H9 (cell line): ENCODE measurements at regions not wholly inside any gene's neighbourhood (a gene's known extent, or its start where the extent isn't known, plus 50 kb on each side); places are given as distances from the start of the nearest gene placed in this dataset.

Source experiments
- DNase-seq: peaks from one replicate; pipeline ENCODE4 v3.0.0-alpha.2; 2017
- H2AFZ ChIP-seq: one replicate; pipeline ENCODE4 v1.6.1; 2013; ENCODE audit warnings: mild to moderate bottlenecking, low read length, control low read depth, moderate library complexity
- H2AK5ac ChIP-seq: 2 replicates; pipeline ENCODE4 v1.6.1; 2013; ENCODE audit warnings: low read length, control low read depth, mixed read lengths; ENCODE audit not compliant: insufficient read length
- H2BK120ac ChIP-seq: one replicate; pipeline ENCODE4 v1.6.1; 2013; ENCODE audit warnings: low read depth, mild to moderate bottlenecking, low read length, control low read depth, inconsistent platforms; ENCODE audit not compliant: poor library complexity, severe bottlenecking
- H2BK12ac ChIP-seq: 2 replicates; pipeline ENCODE4 v1.6.1; 2013; ENCODE audit warnings: low read length, control low read depth, mixed read lengths, low read depth; ENCODE audit not compliant: insufficient read length
- H2BK15ac ChIP-seq: 2 replicates; pipeline ENCODE4 v1.6.1; 2013; ENCODE audit warnings: low read depth, low read length, control low read depth
- H2BK20ac ChIP-seq: one replicate; pipeline ENCODE4 v1.6.1; 2013; ENCODE audit warnings: low read depth, mild to moderate bottlenecking, low read length, control low read depth, inconsistent platforms; ENCODE audit not compliant: poor library complexity, severe bottlenecking
- H2BK5ac ChIP-seq: 2 replicates; pipeline ENCODE4 v1.6.1; 2013; ENCODE audit warnings: low read length, control low read depth, mixed read lengths; ENCODE audit not compliant: insufficient read length
- H3K14ac ChIP-seq: 2 replicates; pipeline ENCODE4 v1.6.1; 2013; ENCODE audit warnings: low read length, control low read depth; ENCODE audit not compliant: insufficient read depth
- H3K18ac ChIP-seq: 2 replicates; pipeline ENCODE4 v1.6.1; 2013; ENCODE audit warnings: low read depth, mild to moderate bottlenecking, mixed read lengths, low read length, control low read depth; ENCODE audit not compliant: insufficient read length
- H3K23ac ChIP-seq: 2 replicates; pipeline ENCODE4 v1.6.1; 2013; ENCODE audit warnings: low read length, control low read depth, mixed read lengths, low read depth; ENCODE audit not compliant: insufficient read length
- H3K23me2 ChIP-seq: 2 replicates; pipeline ENCODE4 v1.6.1; 2013; ENCODE audit warnings: low read depth, mild to moderate bottlenecking, mixed read lengths, low read length, control low read depth; ENCODE audit not compliant: insufficient read length, poor library complexity, severe bottlenecking
- H3K27ac ChIP-seq: 2 replicates; pipeline ENCODE4 v1.5.1; 2013; ENCODE audit warnings: low read length, control low read depth, mixed read lengths, low read depth; ENCODE audit not compliant: insufficient read length
- H3K27me3 ChIP-seq: 2 replicates; pipeline ENCODE4 v1.6.1; 2013; ENCODE audit warnings: low read length, control low read depth, inconsistent platforms; ENCODE audit not compliant: insufficient read depth
- H3K4ac ChIP-seq: 2 replicates; pipeline ENCODE4 v1.6.1; 2013; ENCODE audit warnings: low read depth, mild to moderate bottlenecking, control low read depth, inconsistent platforms, low read length, moderate library complexity
- H3K4me1 ChIP-seq: 2 replicates; pipeline ENCODE4 v1.6.1; 2013; ENCODE audit warnings: low read length, control low read depth, inconsistent platforms; ENCODE audit not compliant: insufficient read depth
- H3K4me2 ChIP-seq: 2 replicates; pipeline ENCODE4 v1.6.1; 2013; ENCODE audit warnings: low read length, control low read depth, mixed read lengths; ENCODE audit not compliant: insufficient read length, insufficient read depth
- H3K56ac ChIP-seq: 2 replicates; pipeline ENCODE4 v1.6.1; 2013; ENCODE audit warnings: low read depth, mild to moderate bottlenecking, mixed read lengths, low read length, control low read depth; ENCODE audit not compliant: insufficient read length
- H3K79me1 ChIP-seq: 2 replicates; pipeline ENCODE4 v1.6.1; 2013; ENCODE audit warnings: low read depth, mild to moderate bottlenecking, moderate library complexity, low read length, control low read depth, inconsistent platforms; ENCODE audit not compliant: insufficient read depth, poor library complexity, severe bottlenecking
- H3K79me2 ChIP-seq: 2 replicates; pipeline ENCODE4 v1.6.1; 2013; ENCODE audit warnings: low read length, control low read depth, inconsistent platforms; ENCODE audit not compliant: insufficient read depth
- H3K9ac ChIP-seq: 2 replicates; pipeline ENCODE4 v1.6.1; 2013; ENCODE audit warnings: low read length, control low read depth, mixed read lengths; ENCODE audit not compliant: insufficient read length; ENCODE audit errors: extremely low read depth
- H3K9me3 ChIP-seq: one replicate; pipeline ENCODE4 v1.6.1; 2013; ENCODE audit warnings: low read depth, low read length, inconsistent platforms; ENCODE audit not compliant: control insufficient read depth
- H3T11ph ChIP-seq: one replicate; pipeline ENCODE4 v1.6.1; 2013; ENCODE audit warnings: mild to moderate bottlenecking, low read length, control low read depth, inconsistent platforms
- H4K20me1 ChIP-seq: one replicate; pipeline ENCODE4 v1.6.1; 2013; ENCODE audit not compliant: control insufficient read depth, insufficient read length, insufficient read depth
- H4K5ac ChIP-seq: 2 replicates; pipeline ENCODE4 v1.6.1; 2013; ENCODE audit warnings: low read depth, mild to moderate bottlenecking, mixed read lengths, low read length, control low read depth; ENCODE audit not compliant: insufficient read length
- H4K8ac ChIP-seq: replicated peaks from 2 replicates; pipeline ENCODE4 v1.6.1; 2013; ENCODE audit warnings: low read length, control low read depth, mixed read lengths, low read depth; ENCODE audit not compliant: insufficient read length
- H4K91ac ChIP-seq: 2 replicates; pipeline ENCODE4 v1.6.1; 2013; ENCODE audit warnings: low read depth, mild to moderate bottlenecking, moderate library complexity, mixed read lengths, low read length, control low read depth; ENCODE audit not compliant: insufficient read length
- H3K27ac Mint-ChIP-seq, 3 experiments: 2 replicates in 2 of 3; 3 replicates in 1 of 3; pipeline ENCODE4 v1.8.0; 2020 to 2021; ENCODE audit warnings: mixed read lengths in 3 of 3, mild to moderate bottlenecking in 1 of 3, moderate library complexity in 1 of 3
- H3K27me3 Mint-ChIP-seq: 2 replicates; pipeline ENCODE4 v1.8.0; 2021; ENCODE audit warnings: low read depth, mild to moderate bottlenecking, moderate library complexity, mixed read lengths
- H3K36me3 Mint-ChIP-seq, 3 experiments: 2 replicates in 2 of 3; 3 replicates in 1 of 3; pipeline ENCODE4 v1.8.0; 2020 to 2021; ENCODE audit warnings: low read depth in 3 of 3, mixed read lengths in 3 of 3; ENCODE audit not compliant: insufficient read depth in 1 of 3
- H3K4me1 Mint-ChIP-seq, 2 experiments: 2 replicates each; pipeline ENCODE4 v1.8.0; 2020; ENCODE audit warnings: mixed read lengths in 2 of 2
- H3K4me3 Mint-ChIP-seq, 2 experiments: 2 replicates in 1 of 2; 3 replicates in 1 of 2; pipeline ENCODE4 v1.8.0; 2020 to 2021; ENCODE audit warnings: mild to moderate bottlenecking in 2 of 2, mixed read lengths in 2 of 2, moderate library complexity in 1 of 2
- H3K9me3 Mint-ChIP-seq, 2 experiments: 2 replicates in 1 of 2; 3 replicates in 1 of 2; pipeline ENCODE4 v1.8.0; 2020; ENCODE audit warnings: mild to moderate bottlenecking in 2 of 2, mixed read lengths in 2 of 2, moderate library complexity in 1 of 2
- WGBS: extraction: QIAGEN DNeasy Blood & Tissue Kit; methylation state at CpG from one replicate; pipeline ENCODE4 v1.1.7; 2013; ENCODE audit warnings: missing lambda C conversion rate, low lambda C conversion rate, mixed read lengths; ENCODE audit not compliant: insufficient read length; ENCODE audit errors: extremely low coverage; 5-methylcytosine and 5-hydroxymethylcytosine counted together
- TF ChIP-seq, protein P1 (sequence below): fragments of 200-600 bp; sonication (generic); conservative IDR thresholded peaks from 3 replicates; pipeline ENCODE4 v1.8.0; 2021; ENCODE audit warnings: antibody characterized with exemption, mild to moderate bottlenecking

DNA sequence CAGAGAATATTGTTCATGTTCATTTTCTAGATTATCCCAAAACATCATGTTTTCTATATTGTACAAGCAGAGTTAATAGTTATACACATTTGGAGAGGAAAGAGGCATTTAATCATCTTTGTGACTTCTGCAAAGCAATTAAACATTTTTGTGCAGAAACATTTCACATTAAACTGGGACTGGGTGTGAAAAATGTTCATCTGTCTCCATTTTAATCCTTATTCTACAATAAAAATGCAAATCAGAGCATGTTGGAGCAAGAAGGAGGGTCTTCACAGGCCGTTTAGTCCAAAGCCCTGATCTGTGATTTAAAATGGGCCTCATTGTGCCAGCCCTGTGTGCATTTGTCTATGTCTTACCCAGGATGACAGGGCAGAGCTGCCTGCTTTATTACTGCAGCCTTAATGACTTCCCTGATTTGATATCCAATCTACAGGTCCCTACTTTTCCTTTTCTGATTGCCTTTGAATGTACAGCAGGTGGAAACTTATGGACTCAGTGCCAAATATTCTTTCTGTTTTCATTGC, 183.5 kb downstream of the CAVIN4 start:
- Mint-ChIP-seq H3K4me1 (no peaks in the 10 kb centered on the region), H3K9me3 (peaks cover 2 to 5% of the 10 kb centered on the region in 2 experiments; a peak in 4 of 5 replicates), H3K36me3 (no peaks in the 10 kb centered on the region), H3K27me3 (no peaks in the 10 kb centered on the region), H3K27ac (no peak overlapping the region), H3K4me3 (no peak overlapping the region)
- Histone ChIP-seq H3K56ac (no peak overlapping the region), H3K4ac (no peak overlapping the region), H3K9me3 (no peaks in the 10 kb centered on the region), H3K79me2 (no peaks in the 10 kb centered on the region), H2BK5ac (no peak overlapping the region), H2AK5ac (no peak overlapping the region), H4K91ac (no peak overlapping the region), H4K20me1 (no peaks in the 10 kb centered on the region), H2BK120ac (no peak overlapping the region), H3T11ph (no peak overlapping the region), H4K5ac (no peak overlapping the region), H3K4me1 (no peaks in the 10 kb centered on the region), H3K79me1 (no peaks in the 10 kb centered on the region), H3K23me2 (no peaks in the 10 kb centered on the region), H3K4me2 (no peak overlapping the region), H3K27me3 (no peaks in the 10 kb centered on the region), H3K14ac (no peak overlapping the region), H2BK20ac (no peak overlapping the region), H3K9ac (no peak overlapping the region), H3K27ac (no peak overlapping the region), H4K8ac (no peak overlapping the region), H2BK15ac (no peak overlapping the region), H3K18ac (no peak overlapping the region), H2BK12ac (no peak overlapping the region), H2AFZ (no peak overlapping the region), H3K23ac (no peak overlapping the region)
- TF ChIP-seq, protein P1, sequence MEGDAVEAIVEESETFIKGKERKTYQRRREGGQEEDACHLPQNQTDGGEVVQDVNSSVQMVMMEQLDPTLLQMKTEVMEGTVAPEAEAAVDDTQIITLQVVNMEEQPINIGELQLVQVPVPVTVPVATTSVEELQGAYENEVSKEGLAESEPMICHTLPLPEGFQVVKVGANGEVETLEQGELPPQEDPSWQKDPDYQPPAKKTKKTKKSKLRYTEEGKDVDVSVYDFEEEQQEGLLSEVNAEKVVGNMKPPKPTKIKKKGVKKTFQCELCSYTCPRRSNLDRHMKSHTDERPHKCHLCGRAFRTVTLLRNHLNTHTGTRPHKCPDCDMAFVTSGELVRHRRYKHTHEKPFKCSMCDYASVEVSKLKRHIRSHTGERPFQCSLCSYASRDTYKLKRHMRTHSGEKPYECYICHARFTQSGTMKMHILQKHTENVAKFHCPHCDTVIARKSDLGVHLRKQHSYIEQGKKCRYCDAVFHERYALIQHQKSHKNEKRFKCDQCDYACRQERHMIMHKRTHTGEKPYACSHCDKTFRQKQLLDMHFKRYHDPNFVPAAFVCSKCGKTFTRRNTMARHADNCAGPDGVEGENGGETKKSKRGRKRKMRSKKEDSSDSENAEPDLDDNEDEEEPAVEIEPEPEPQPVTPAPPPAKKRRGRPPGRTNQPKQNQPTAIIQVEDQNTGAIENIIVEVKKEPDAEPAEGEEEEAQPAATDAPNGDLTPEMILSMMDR = no peak
- no peak for DNase-seq
- WGBS = no CpG with 5 or more reads among the region's 1 CpG
